KMS-11 (cell line): ENCODE measurements at regions not wholly inside any gene's neighbourhood (a gene's known extent, or its start where the extent isn't known, plus 50 kb on each side); places are given as distances from the start of the nearest gene placed in this dataset.

ENCODE experiments used
- H2AFZ ChIP-seq: fragments of 200-600 bp; sonication (generic); 2 replicates; pipeline ENCODE4 v1.6.1; 2016; ENCODE audit warnings: antibody characterized with exemption, mixed run types, low read depth
- H3K27ac ChIP-seq: fragments of 200-600 bp; sonication (generic); 2 replicates; pipeline ENCODE4 v1.6.1; 2016; ENCODE audit warnings: mild to moderate bottlenecking, mixed run types
- H3K27me3 ChIP-seq: fragments of 200-600 bp; sonication (generic); 2 replicates; pipeline ENCODE4 v1.6.1; 2017; ENCODE audit warnings: mild to moderate bottlenecking, low read depth, mixed run types, moderate library complexity; ENCODE audit not compliant: insufficient read depth
- H3K36me3 ChIP-seq: fragments of 200-600 bp; sonication (generic); 2 replicates; pipeline ENCODE4 v1.6.1; 2017; ENCODE audit warnings: mild to moderate bottlenecking, mixed run types; ENCODE audit not compliant: insufficient read depth
- H3K4me1 ChIP-seq: fragments of 200-600 bp; sonication (generic); 2 replicates; pipeline ENCODE4 v1.6.1; 2016; ENCODE audit warnings: mild to moderate bottlenecking, low read depth, mixed run types; ENCODE audit not compliant: poor library complexity, severe bottlenecking
- H3K4me2 ChIP-seq: fragments of 200-600 bp; sonication (generic); 2 replicates; pipeline ENCODE4 v1.7.0; 2016; ENCODE audit warnings: mild to moderate bottlenecking, mixed run types
- H3K4me3 ChIP-seq: fragments of 200-600 bp; sonication (generic); IDR thresholded peaks from 2 replicates; pipeline ENCODE4 v1.6.1; 2017; ENCODE audit warnings: low read depth, low read length, mixed read lengths; ENCODE audit not compliant: insufficient read depth
- H3K79me2 ChIP-seq: fragments of 200-600 bp; sonication (generic); 2 replicates; pipeline ENCODE4 v1.6.1; 2016; ENCODE audit warnings: low read depth, mixed run types; ENCODE audit not compliant: insufficient read depth
- H3K9ac ChIP-seq: fragments of 200-600 bp; sonication (generic); 2 replicates; pipeline ENCODE4 v1.6.1; 2016; ENCODE audit warnings: mild to moderate bottlenecking, mixed run types
- H4K20me1 ChIP-seq: fragments of 200-600 bp; sonication (generic); 2 replicates; pipeline ENCODE4 v1.6.1; 2016; ENCODE audit warnings: mild to moderate bottlenecking, mixed run types; ENCODE audit not compliant: insufficient read depth
- CTCF ChIP-seq: fragments of 200-600 bp; sonication (generic); conservative IDR thresholded peaks from 2 replicates; pipeline ENCODE4 v1.6.1; 2017; ENCODE audit warnings: low read depth, mild to moderate bottlenecking, antibody characterized with exemption, low read length, moderate library complexity, mixed read lengths

- TF ChIP-seq CTCF = no peak
- Histone ChIP-seq H3K27me3 (no peaks in the 10 kb centered on the region), H3K79me2 (no peaks in the 10 kb centered on the region), H2AFZ (no peak overlapping the region), H3K4me2 (no peak overlapping the region), H3K36me3 (no peaks in the 10 kb centered on the region), H3K4me1 (no peaks in the 10 kb centered on the region), H3K4me3 (no peak overlapping the region), H4K20me1 (no peaks in the 10 kb centered on the region), H3K27ac (no peak overlapping the region), H3K9ac (no peak overlapping the region)
Observed at GRCh38 chr13:79121286-79121685, 284.8 kb downstream of the RBM26 start.

GRCh38 chr13:79119578-79120107, 286.4 kb downstream of the RBM26 start:
- Histone ChIP-seq H3K9ac (no peak overlapping the region), H3K27me3 (no peaks in the 10 kb centered on the region), H3K79me2 (no peaks in the 10 kb centered on the region), H4K20me1 (no peaks in the 10 kb centered on the region), H3K4me3 (no peak overlapping the region), H3K4me1 (no peaks in the 10 kb centered on the region), H3K4me2 (no peak overlapping the region), H2AFZ (no peak overlapping the region), H3K36me3 (no peaks in the 10 kb centered on the region), H3K27ac (no peak overlapping the region)
- TF ChIP-seq CTCF = no peak

GRCh38 chr13:79112016-79112415, 294.0 kb downstream of the RBM26 start:
- Histone ChIP-seq H3K9ac (no peak overlapping the region), H3K36me3 (no peaks in the 10 kb centered on the region), H3K79me2 (no peaks in the 10 kb centered on the region), H3K4me1 (peaks cover 49% of the 10 kb centered on the region), H3K27me3 (no peaks in the 10 kb centered on the region), H2AFZ (no peak overlapping the region), H3K27ac (no peak overlapping the region), H4K20me1 (no peaks in the 10 kb centered on the region), H3K4me2 (no peak overlapping the region), H3K4me3 (no peak overlapping the region)
- no peak for TF ChIP-seq CTCF

GRCh38 chr13:79108914-79109643, 297.0 kb downstream of the RBM26 start:
- peak overlapping the region; percentile 91 for H3K4me2 ChIP-seq
- no peaks in the 10 kb centered on the region for H3K79me2 ChIP-seq
- peak overlapping the region; percentile 56 for H3K9ac ChIP-seq
- H3K4me3 ChIP-seq = no peak overlapping the region
- H3K27ac ChIP-seq = peak overlapping the region; percentile 96
- TF ChIP-seq CTCF = no peak
- peaks cover 58% of the 10 kb centered on the region for H3K4me1 ChIP-seq
- no peaks in the 10 kb centered on the region for H3K27me3 ChIP-seq
- no peaks in the 10 kb centered on the region for H3K36me3 ChIP-seq
- H2AFZ ChIP-seq = peak overlapping the region; percentile 69; the same call in 1 of the 2 replicates
- H4K20me1 ChIP-seq = no peaks in the 10 kb centered on the region
